ENCODE measurements at regions not wholly inside any gene's neighbourhood (a gene's known extent, or its start where the extent isn't known, plus 50 kb on each side); places are given as distances from the start of the nearest gene placed in this dataset.
A peak's percentile ranks its signal among the peaks of the same experiment; 100 is the strongest.

- no peak for DNase-seq (ENCODE audit: low read depth)
- H3K4me3 ChIP-seq (ENCODE audit: low read depth, low read length), result no peak overlapping the region
Measured at GRCh38 chr16:54437401-54437800, 150.8 kb upstream of the IRX3 start.

GRCh38 chr16:54436346-54436745 is 149.8 kb upstream of the IRX3 start:
- no peak for DNase-seq (ENCODE audit: low read depth)
- H3K4me3 ChIP-seq (ENCODE audit: low read depth, low read length), result no peak overlapping the region

GRCh38 chr16:54434859-54435258 is 148.3 kb upstream of the IRX3 start:
- no peak for DNase-seq (ENCODE audit: low read depth)
- no peak overlapping the region for H3K4me3 ChIP-seq (ENCODE audit: low read depth, low read length)

GRCh38 chr16:54432897-54433229 is 146.3 kb upstream of the IRX3 start:
- no peak overlapping the region for H3K4me3 ChIP-seq (ENCODE audit: low read depth, low read length)

GRCh38 chr16:54431997-54432896 is 145.7 kb upstream of the IRX3 start:
- H3K4me3 ChIP-seq (ENCODE audit: low read depth, low read length), result no peak overlapping the region
- DNase-seq (ENCODE audit: low read depth), result no peak

More at GRCh38 chr16:54432897-54433229, 146.3 kb upstream of the IRX3 start:
- no peak for DNase-seq (ENCODE audit: low read depth)

GRCh38 chr16:54431041-54431996 is 144.7 kb upstream of the IRX3 start:
- no peak for DNase-seq (ENCODE audit: low read depth)
- no peak overlapping the region for H3K4me3 ChIP-seq (ENCODE audit: low read depth, low read length)

- no peak overlapping the region for H3K4me3 ChIP-seq (ENCODE audit: low read depth, low read length)
- peak; percentile 25 for DNase-seq (ENCODE audit: low read depth)
Measured at GRCh38 chr16:54430491-54431030, 144.0 kb upstream of the IRX3 start.

GRCh38 chr16:54429029-54429428 is 142.4 kb upstream of the IRX3 start:
- H3K4me3 ChIP-seq (ENCODE audit: low read depth, low read length), result no peak overlapping the region
- no peak for DNase-seq (ENCODE audit: low read depth)

GRCh38 chr16:54426553-54426849 is 139.9 kb upstream of the IRX3 start:
- DNase-seq (ENCODE audit: low read depth), result no peak
- no peak overlapping the region for H3K4me3 ChIP-seq (ENCODE audit: low read depth, low read length)

- no peak overlapping the region for H3K4me3 ChIP-seq (ENCODE audit: low read depth, low read length)
- no peak for DNase-seq (ENCODE audit: low read depth)
Measured at GRCh38 chr16:54425681-54426552, 139.3 kb upstream of the IRX3 start.

GRCh38 chr16:54425068-54425467 is 138.5 kb upstream of the IRX3 start:
- no peak for DNase-seq (ENCODE audit: low read depth)
- no peak overlapping the region for H3K4me3 ChIP-seq (ENCODE audit: low read depth, low read length)

GRCh38 chr16:54424043-54424451 is 137.5 kb upstream of the IRX3 start:
- no peak for DNase-seq (ENCODE audit: low read depth)
- no peak overlapping the region for H3K4me3 ChIP-seq (ENCODE audit: low read depth, low read length)

GRCh38 chr16:54422569-54422978 is 136.0 kb upstream of the IRX3 start:
- no peak overlapping the region for H3K4me3 ChIP-seq (ENCODE audit: low read depth, low read length)
- no peak for DNase-seq (ENCODE audit: low read depth)

GRCh38 chr16:54422159-54422558 is 135.6 kb upstream of the IRX3 start:
- H3K4me3 ChIP-seq (ENCODE audit: low read depth, low read length), result no peak overlapping the region
- DNase-seq (ENCODE audit: low read depth), result no peak

GRCh38 chr16:54421220-54421619 is 134.6 kb upstream of the IRX3 start:
- DNase-seq (ENCODE audit: low read depth), result no peak
- no peak overlapping the region for H3K4me3 ChIP-seq (ENCODE audit: low read depth, low read length)

GRCh38 chr16:54418903-54419302 is 132.3 kb upstream of the IRX3 start:
- no peak overlapping the region for H3K4me3 ChIP-seq (ENCODE audit: low read depth, low read length)
- DNase-seq (ENCODE audit: low read depth), result no peak

GRCh38 chr16:54417384-54417783 is 130.8 kb upstream of the IRX3 start:
- no peak for DNase-seq (ENCODE audit: low read depth)
- no peak overlapping the region for H3K4me3 ChIP-seq (ENCODE audit: low read depth, low read length)

GRCh38 chr16:54414671-54415070 is 128.1 kb upstream of the IRX3 start:
- H3K4me3 ChIP-seq (ENCODE audit: low read depth, low read length), result no peak overlapping the region
- no peak for DNase-seq (ENCODE audit: low read depth)

GRCh38 chr16:54412777-54413455 is 126.3 kb upstream of the IRX3 start:
- no peak for DNase-seq (ENCODE audit: low read depth)
- H3K4me3 ChIP-seq (ENCODE audit: low read depth, low read length), result no peak overlapping the region

Data from skeletal muscle cell (primary cell).